CD14-positive monocyte (primary cell): ENCODE measurements at regions not wholly inside any gene's neighbourhood (a gene's known extent, or its start where the extent isn't known, plus 50 kb on each side); places are given as distances from the start of the nearest gene placed in this dataset.

Source experiments
- DNase-seq, 3 donors: peaks; one replicate each; pipeline ENCODE4 v3.0.0-alpha.2; 2011 to 2022
- H2AFZ ChIP-seq: 2 replicates; pipeline ENCODE4 v1.6.0; 2012; ENCODE audit warnings: mild to moderate bottlenecking, low read depth, low read length, inconsistent platforms; ENCODE audit not compliant: insufficient read depth, poor library complexity, severe bottlenecking
- H3K27ac ChIP-seq, 2 donors: 1 replicate in 1 of 2; 2 replicates in 1 of 2; pipeline ENCODE4 v1.5.1; 2012 to 2013; ENCODE audit warnings: low read length in 2 of 2, control low read depth in 1 of 2, inconsistent platforms in 1 of 2, low read depth in 1 of 2, mild to moderate bottlenecking in 1 of 2
- H3K27me3 ChIP-seq, 2 donors: one replicate each; pipeline versions ENCODE4 v1.6.0 to v1.6.1; 2011 to 2013; ENCODE audit warnings: low read length in 2 of 2; ENCODE audit not compliant: control insufficient read depth in 2 of 2, insufficient read depth in 2 of 2
- H3K36me3 ChIP-seq, 2 donors: replicated peaks in 1 of 2; 1 replicate in 1 of 2; 2 replicates in 1 of 2; pipeline versions ENCODE4 v1.5.1 to v1.6.1; 2012 to 2013; ENCODE audit warnings: low read length in 2 of 2, control low read depth in 1 of 2, inconsistent platforms in 1 of 2, mild to moderate bottlenecking in 1 of 2; ENCODE audit not compliant: insufficient read depth in 2 of 2, control insufficient read depth in 1 of 2
- H3K4me1 ChIP-seq, 2 donors: 1 replicate in 1 of 2; 2 replicates in 1 of 2; pipeline versions ENCODE4 v1.5.1 to v1.6.1; 2012 to 2013; ENCODE audit warnings: low read length in 2 of 2, control low read depth in 1 of 2, inconsistent platforms in 1 of 2, mild to moderate bottlenecking in 1 of 2, moderate library complexity in 1 of 2; ENCODE audit not compliant: insufficient read depth in 2 of 2, control insufficient read depth in 1 of 2
- H3K4me2 ChIP-seq: replicated peaks from 2 replicates; pipeline ENCODE3; 2012; ENCODE audit warnings: low read length, moderate library complexity, mild to moderate bottlenecking; ENCODE audit not compliant: poor library complexity, severe bottlenecking; ENCODE audit errors: extremely low read depth
- H3K4me3 ChIP-seq, 3 experiments: fragments of 200-600 bp in 1 of 3; sonication (generic) in 1 of 3; replicated peaks in 1 of 3; 1 replicate in 2 of 3; 2 replicates in 1 of 3; pipeline ENCODE4 v1.5.1; 2011 to 2013; ENCODE audit warnings: low read length in 3 of 3, mild to moderate bottlenecking in 3 of 3, control low read depth in 2 of 3, low read depth in 2 of 3, inconsistent platforms in 1 of 3, moderate library complexity in 1 of 3
- H3K79me2 ChIP-seq: 2 replicates; pipeline ENCODE4 v1.6.0; 2012; ENCODE audit warnings: mild to moderate bottlenecking, control low read depth, inconsistent platforms, low read length, moderate library complexity; ENCODE audit not compliant: insufficient read depth
- H3K9ac ChIP-seq: 2 replicates; pipeline ENCODE4 v1.6.0; 2017; ENCODE audit warnings: low read length, mild to moderate bottlenecking; ENCODE audit not compliant: insufficient read depth, poor library complexity, severe bottlenecking
- H3K9me3 ChIP-seq, 2 donors: replicated peaks in 1 of 2; 1 replicate in 1 of 2; 2 replicates in 1 of 2; pipeline versions ENCODE4 v1.5.1 to v1.6.1; 2012 to 2013; ENCODE audit warnings: low read length in 2 of 2, control low read depth in 1 of 2; ENCODE audit not compliant: control insufficient read depth in 1 of 2, insufficient read depth in 1 of 2
- H4K20me1 ChIP-seq: 2 replicates; pipeline ENCODE4 v1.6.0; 2012; ENCODE audit warnings: mild to moderate bottlenecking, low read length, control low read depth, moderate library complexity; ENCODE audit not compliant: insufficient read depth
- H3K27ac Mint-ChIP-seq, 7 donors: one replicate each; pipeline ENCODE4 v1.8.0; 2020; ENCODE audit warnings: mild to moderate bottlenecking in 7 of 7, mixed read lengths in 7 of 7, moderate library complexity in 6 of 7, inconsistent platforms in 2 of 7
- H3K27me3 Mint-ChIP-seq, 3 donors: one replicate each; pipeline ENCODE4 v1.8.0; 2021 to 2022; ENCODE audit warnings: low read depth in 3 of 3, mild to moderate bottlenecking in 3 of 3, mixed read lengths in 3 of 3, moderate library complexity in 3 of 3, inconsistent platforms in 1 of 3
- H3K36me3 Mint-ChIP-seq, 2 donors: one replicate each; pipeline ENCODE4 v1.8.0; 2020; ENCODE audit warnings: mixed read lengths in 2 of 2, inconsistent platforms in 1 of 2, mild to moderate bottlenecking in 1 of 2
- H3K4me1 Mint-ChIP-seq: one replicate; pipeline ENCODE4 v1.8.0; 2020; ENCODE audit warnings: mild to moderate bottlenecking, mixed read lengths
- H3K4me3 Mint-ChIP-seq, 2 donors: one replicate each; pipeline ENCODE4 v1.8.0; 2020; ENCODE audit warnings: mild to moderate bottlenecking in 2 of 2, mixed read lengths in 2 of 2, moderate library complexity in 1 of 2
- H3K9me3 Mint-ChIP-seq, 7 donors: one replicate each; pipeline ENCODE4 v1.8.0; 2020 to 2022; ENCODE audit warnings: mixed read lengths in 7 of 7, mild to moderate bottlenecking in 6 of 7, moderate library complexity in 6 of 7, inconsistent platforms in 2 of 7
- CTCF ChIP-seq: fragments of 200-600 bp; IDR thresholded peaks from one replicate; pipeline ENCODE4 v1.8.0; 2022; ENCODE audit warnings: antibody characterized with exemption, mild to moderate bottlenecking
- WGBS: methylation state at CpG from one replicate; pipeline ENCODE4 v1.1.5; 2013; ENCODE audit warnings: missing lambda C conversion rate; ENCODE audit not compliant: insufficient coverage; 5-methylcytosine and 5-hydroxymethylcytosine counted together
- intact Hi-C, 2 donors: fragments of 100-400 bp; cut with micrococcal nuclease; formaldehyde crosslinking; loops; one replicate each; pipeline versions ENCODE4 v1.15.0 to v1.15.1; 2023

DNA sequence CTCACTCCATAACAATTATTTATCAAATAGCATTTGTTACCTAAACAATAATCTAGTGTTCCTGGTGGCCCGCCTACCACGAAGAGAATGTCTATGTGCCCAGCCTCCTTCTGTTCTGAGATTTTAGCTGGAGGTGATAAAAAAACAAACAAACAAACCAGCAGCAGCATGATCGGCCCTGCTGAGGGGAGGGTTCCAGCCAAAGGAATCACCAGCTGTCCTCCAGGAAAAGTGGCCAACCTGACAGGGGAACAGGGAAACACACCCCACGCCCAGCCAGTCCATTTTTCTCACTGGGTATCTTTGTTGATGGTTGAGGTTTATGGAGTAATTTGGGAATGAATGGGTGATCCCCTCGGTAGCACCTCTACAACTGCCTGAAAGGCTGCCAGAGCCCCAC, 203.0 kb upstream of the DYNLRB2 start:
- no peaks in the 10 kb centered on the region for H4K20me1 ChIP-seq
- no peaks in the 10 kb centered on the region for H3K79me2 ChIP-seq
- no peak overlapping the region for H3K4me2 ChIP-seq
- H3K9me3 Mint-ChIP-seq: peaks cover 0 to 6% (median 0%) of the 10 kb centered on the region in 7 donors
- WGBS: no CpG with 5 or more reads among the region's 5 CpGs
- no peaks in the 10 kb centered on the region for H3K4me1 ChIP-seq
- H3K27ac ChIP-seq: no peak overlapping the region
- no peaks in the 10 kb centered on the region for H3K9me3 ChIP-seq
- H3K4me1 Mint-ChIP-seq: no peaks in the 10 kb centered on the region
- no peak overlapping the region for H3K4me3 ChIP-seq
- no peak overlapping the region for H3K4me3 Mint-ChIP-seq
- H3K36me3 ChIP-seq: no peaks in the 10 kb centered on the region
- DNase-seq: no peak
- H3K27me3 ChIP-seq: no peaks in the 10 kb centered on the region
- intact Hi-C loops: no loop called here
- H3K36me3 Mint-ChIP-seq: no peaks in the 10 kb centered on the region
- H3K27ac Mint-ChIP-seq: no peak overlapping the region
- H3K9ac ChIP-seq: no peak overlapping the region
- peaks cover 0 to 4% (median 2%) of the 10 kb centered on the region in 3 donors for H3K27me3 Mint-ChIP-seq
- no peak for TF ChIP-seq CTCF
- H2AFZ ChIP-seq: no peak overlapping the region

DNA sequence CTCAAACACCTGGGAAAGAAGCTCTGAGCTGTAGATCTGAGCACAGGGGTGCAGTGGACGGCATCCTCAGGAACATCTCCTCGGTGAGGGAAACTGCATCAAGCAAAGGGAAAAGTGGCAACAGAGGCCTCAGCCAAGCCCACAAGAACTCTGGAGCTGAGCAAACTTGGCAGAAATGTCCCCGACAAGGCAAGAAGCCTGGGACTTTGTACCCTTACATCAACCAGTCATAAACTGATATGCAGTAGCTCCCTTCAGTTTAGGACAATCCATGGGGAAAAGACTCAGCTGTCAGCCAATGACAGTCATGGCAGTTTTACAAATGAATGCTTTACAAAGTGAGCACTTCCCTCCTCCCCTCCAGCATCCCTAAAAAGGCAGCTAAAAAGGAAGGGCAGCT, 210.0 kb upstream of the DYNLRB2 start:
- 95% methylated on average over 3 of the region's 3 CpGs for WGBS
- H3K27ac Mint-ChIP-seq: no peak overlapping the region
- TF ChIP-seq CTCF: no peak
- Histone ChIP-seq H3K4me3 (no peak overlapping the region), H2AFZ (no peak overlapping the region), H3K27me3 (no peaks in the 10 kb centered on the region), H3K27ac (no peak overlapping the region), H3K79me2 (no peaks in the 10 kb centered on the region), H3K4me2 (no peak overlapping the region), H3K36me3 (no peaks in the 10 kb centered on the region), H3K9me3 (no peaks in the 10 kb centered on the region), H3K9ac (no peak overlapping the region), H3K4me1 (no peaks in the 10 kb centered on the region), H4K20me1 (no peaks in the 10 kb centered on the region)
- intact Hi-C loops: no loop called here
- DNase-seq: no peak
- H3K9me3 Mint-ChIP-seq: peaks cover 0 to 3% (median 0%) of the 10 kb centered on the region in 7 donors
- no peaks in the 10 kb centered on the region for H3K36me3 Mint-ChIP-seq
- H3K27me3 Mint-ChIP-seq: peaks cover 2% of the 10 kb centered on the region in 3 donors
- H3K4me3 Mint-ChIP-seq: no peak overlapping the region
- H3K4me1 Mint-ChIP-seq: no peaks in the 10 kb centered on the region
